Osteocyte (in vitro differentiated cells): ENCODE measurements at regions not wholly inside any gene's neighbourhood (a gene's known extent, or its start where the extent isn't known, plus 50 kb on each side); places are given as distances from the start of the nearest gene placed in this dataset.

Source experiments
- DNase-seq: peaks from one replicate; pipeline ENCODE4 v3.0.0; 2021; ENCODE audit warnings: mixed read lengths; ENCODE audit not compliant: unreplicated experiment; ENCODE audit errors: extremely low spot score
- H3K27ac Mint-ChIP-seq: one replicate; pipeline ENCODE4 v1.8.0; 2021; ENCODE audit warnings: mild to moderate bottlenecking, mixed read lengths; ENCODE audit not compliant: unreplicated experiment
- H3K27me3 Mint-ChIP-seq: one replicate; pipeline ENCODE4 v1.8.0; 2021; ENCODE audit warnings: mixed read lengths; ENCODE audit not compliant: unreplicated experiment
- H3K36me3 Mint-ChIP-seq: one replicate; pipeline ENCODE4 v1.8.0; 2021; ENCODE audit warnings: mixed read lengths; ENCODE audit not compliant: unreplicated experiment
- H3K4me1 Mint-ChIP-seq: one replicate; pipeline ENCODE4 v1.8.0; 2021; ENCODE audit warnings: mixed read lengths; ENCODE audit not compliant: unreplicated experiment
- H3K4me3 Mint-ChIP-seq: one replicate; pipeline ENCODE4 v1.8.0; 2021; ENCODE audit warnings: mild to moderate bottlenecking, moderate library complexity, mixed read lengths; ENCODE audit not compliant: unreplicated experiment
- H3K9me3 Mint-ChIP-seq: one replicate; pipeline ENCODE4 v1.8.0; 2021; ENCODE audit warnings: mixed read lengths; ENCODE audit not compliant: unreplicated experiment
- CTCF ChIP-seq: fragments of 200-600 bp; sonication (generic); IDR thresholded peaks from 2 replicates; pipeline ENCODE4 v1.5.0; 2021; ENCODE audit warnings: antibody characterized with exemption, mild to moderate bottlenecking, moderate library complexity

DNA sequence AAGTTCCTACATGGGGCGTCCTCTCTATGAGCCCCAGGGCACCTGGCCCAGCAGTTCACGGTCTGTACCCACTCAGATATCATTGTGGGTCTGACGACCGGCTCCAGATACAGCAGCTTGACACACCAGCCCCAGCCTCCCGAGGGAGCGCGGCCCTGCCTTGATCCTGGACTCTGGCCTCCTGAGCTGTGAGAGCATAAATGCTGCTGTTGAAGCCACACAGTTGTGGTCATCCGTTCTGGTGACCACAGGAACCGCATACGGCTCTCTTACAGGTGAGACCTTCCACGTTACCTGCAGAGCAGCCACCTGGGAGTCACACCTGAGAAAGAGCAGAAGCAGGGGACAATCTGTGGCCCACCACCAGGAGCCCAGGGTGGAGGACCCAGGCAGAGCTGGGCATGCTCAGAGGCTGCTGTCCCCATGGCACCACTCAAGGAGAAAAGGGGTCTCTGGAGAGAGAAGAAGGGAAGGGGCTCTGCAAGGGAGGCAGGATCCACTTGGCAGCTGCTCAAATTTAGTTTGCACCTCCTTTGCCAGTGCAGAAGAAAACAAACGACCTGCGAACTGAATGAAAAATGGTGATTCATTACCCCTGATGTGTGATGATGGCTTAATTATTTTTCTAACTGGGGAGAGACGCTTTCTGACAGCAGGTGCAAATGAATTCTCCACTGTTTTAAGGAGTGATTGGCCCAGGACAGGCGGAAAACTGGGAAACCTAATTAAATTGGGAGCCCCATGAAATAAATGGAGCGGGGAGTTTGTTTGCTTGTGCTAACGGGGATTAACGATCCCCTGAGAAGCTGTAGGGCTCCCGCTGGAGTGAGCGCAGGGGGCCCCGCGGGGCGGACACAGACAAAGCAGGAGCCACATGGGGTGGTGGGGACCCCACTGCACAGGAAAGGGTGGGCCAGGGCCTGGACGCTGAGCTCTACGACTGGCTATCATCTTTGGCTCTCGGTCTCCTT is 208.9 kb downstream of the RBFOX3 start:
- H3K36me3 Mint-ChIP-seq: no peaks in the 10 kb centered on the region
- no peaks in the 10 kb centered on the region for H3K9me3 Mint-ChIP-seq
- peaks cover 20% of the 10 kb centered on the region for H3K4me1 Mint-ChIP-seq
- TF ChIP-seq CTCF: no peak
- H3K27me3 Mint-ChIP-seq: peaks cover 51% of the 10 kb centered on the region
- H3K27ac Mint-ChIP-seq: no peak overlapping the region
- H3K4me3 Mint-ChIP-seq: no peak overlapping the region
- DNase-seq: no peak

DNA sequence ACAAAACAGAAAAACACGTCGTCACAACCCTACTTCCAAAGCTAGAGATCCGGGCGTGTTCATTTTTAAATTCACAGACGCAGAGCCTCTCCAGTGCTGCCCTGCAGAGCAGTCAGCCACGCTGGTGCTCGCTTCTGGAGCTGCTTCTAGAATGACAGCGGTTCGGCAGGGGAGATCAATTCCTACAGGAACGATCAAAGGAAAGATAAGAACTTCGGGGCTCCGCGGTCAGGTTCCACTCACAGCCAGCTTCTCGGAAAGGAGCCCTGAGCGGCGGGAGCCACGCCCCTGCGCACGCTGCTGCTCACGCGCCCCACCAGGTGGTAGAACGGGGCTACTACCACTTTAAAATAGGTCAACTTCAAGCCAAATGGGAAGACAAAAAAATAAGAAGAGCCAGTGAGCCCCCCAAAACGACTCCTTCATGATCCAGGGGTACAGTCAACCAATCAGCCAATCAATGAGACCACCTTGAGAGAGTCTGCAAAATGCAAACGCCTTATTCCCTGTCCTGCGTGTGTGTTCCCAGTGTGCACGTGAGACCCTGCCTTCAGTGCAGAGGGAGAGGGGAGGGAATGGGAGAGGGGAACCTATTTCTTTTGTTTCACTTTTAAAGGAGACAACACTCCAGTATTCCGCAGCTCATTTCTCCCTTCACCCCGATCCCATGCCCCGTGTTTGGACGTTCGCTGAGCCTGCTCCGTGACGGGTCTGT is 209.7 kb downstream of the RBFOX3 start:
- DNase-seq: peak; percentile 91
- Mint-ChIP-seq H3K9me3 (no peaks in the 10 kb centered on the region), H3K27me3 (peaks cover 42% of the 10 kb centered on the region), H3K4me1 (peaks cover 20% of the 10 kb centered on the region), H3K27ac (no peak overlapping the region), H3K4me3 (peak overlapping the region; percentile 70), H3K36me3 (no peaks in the 10 kb centered on the region)
- TF ChIP-seq CTCF: peak; percentile 90

GRCh38 chr17:79399610-79400144 is 211.2 kb downstream of the RBFOX3 start:
- no peak for TF ChIP-seq CTCF
- no peaks in the 10 kb centered on the region for H3K9me3 Mint-ChIP-seq
- no peak overlapping the region for H3K27ac Mint-ChIP-seq
- no peaks in the 10 kb centered on the region for H3K36me3 Mint-ChIP-seq
- no peak for DNase-seq
- H3K4me1 Mint-ChIP-seq: peaks cover 20% of the 10 kb centered on the region
- peaks cover 37% of the 10 kb centered on the region for H3K27me3 Mint-ChIP-seq
- no peak overlapping the region for H3K4me3 Mint-ChIP-seq

- H3K4me1 Mint-ChIP-seq: peaks cover 20% of the 10 kb centered on the region
- H3K4me3 Mint-ChIP-seq: no peak overlapping the region
- H3K36me3 Mint-ChIP-seq: no peaks in the 10 kb centered on the region
- no peaks in the 10 kb centered on the region for H3K9me3 Mint-ChIP-seq
- TF ChIP-seq CTCF: no peak
- peaks cover 41% of the 10 kb centered on the region for H3K27me3 Mint-ChIP-seq
- H3K27ac Mint-ChIP-seq: no peak overlapping the region
- no peak for DNase-seq
Measured at GRCh38 chr17:79398441-79398840, 212.4 kb downstream of the RBFOX3 start.

DNA sequence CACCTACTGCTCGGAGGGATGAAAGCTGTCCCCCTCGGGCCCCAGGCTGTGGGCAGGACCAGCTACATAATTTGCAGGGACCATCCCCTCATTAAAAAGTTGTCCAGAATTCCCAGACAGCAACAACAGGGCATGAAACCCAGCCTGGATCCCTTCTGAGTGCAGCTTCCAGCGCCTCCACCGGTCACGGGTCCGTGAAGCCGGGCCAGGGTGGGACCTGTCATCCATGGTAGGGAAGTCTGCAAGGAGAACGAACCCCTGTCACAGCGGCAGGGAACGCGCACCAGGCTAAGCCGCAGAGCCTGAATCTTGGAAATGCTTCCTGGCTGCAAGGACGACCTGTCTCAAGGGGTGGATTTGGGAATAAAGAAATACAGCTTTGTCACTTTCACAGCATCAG is 214.2 kb downstream of the RBFOX3 start:
- no peak overlapping the region for H3K4me3 Mint-ChIP-seq
- no peaks in the 10 kb centered on the region for H3K36me3 Mint-ChIP-seq
- peaks cover 58% of the 10 kb centered on the region for H3K27me3 Mint-ChIP-seq
- H3K4me1 Mint-ChIP-seq: peaks cover 20% of the 10 kb centered on the region
- no peak overlapping the region for H3K27ac Mint-ChIP-seq
- DNase-seq: no peak
- TF ChIP-seq CTCF: no peak
- H3K9me3 Mint-ChIP-seq: no peaks in the 10 kb centered on the region
